GM21381 (cell line): ENCODE measurements at regions not wholly inside any gene's neighbourhood (a gene's known extent, or its start where the extent isn't known, plus 50 kb on each side); places are given as distances from the start of the nearest gene placed in this dataset.
"Not testable (repeated sequence)": the region's sequence is repeated elsewhere in the genome, so short reads cannot be mapped to it uniquely, and the experiment has no call there.

Source experiments
- ATAC-seq: cut with Tn5 transposase; IDR thresholded peaks from one replicate; pipeline ENCODE4 v1.9.1; 2021; ENCODE audit warnings: mild to moderate bottlenecking, moderate library complexity; ENCODE audit not compliant: unreplicated experiment

DNA sequence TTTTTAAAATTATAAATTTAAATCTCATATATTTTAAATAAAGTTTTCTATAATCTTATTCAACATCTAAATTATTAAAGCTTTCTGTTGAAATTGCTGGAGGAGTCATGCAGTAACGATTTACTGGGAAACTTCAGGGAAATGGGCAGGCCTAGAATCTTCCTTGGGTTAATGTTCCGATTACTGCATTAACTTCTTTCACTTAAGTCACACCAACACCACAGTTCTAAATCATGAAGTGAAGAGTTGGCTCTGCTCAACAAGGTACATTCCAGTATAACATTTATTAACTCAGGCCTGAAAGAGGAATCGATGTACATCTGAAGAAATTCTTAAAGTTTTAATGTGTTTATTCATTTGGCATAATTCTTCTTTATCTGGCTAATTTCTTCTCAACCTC, 244.3 kb downstream of the CCER1 start:
- ATAC-seq = no peak

DNA sequence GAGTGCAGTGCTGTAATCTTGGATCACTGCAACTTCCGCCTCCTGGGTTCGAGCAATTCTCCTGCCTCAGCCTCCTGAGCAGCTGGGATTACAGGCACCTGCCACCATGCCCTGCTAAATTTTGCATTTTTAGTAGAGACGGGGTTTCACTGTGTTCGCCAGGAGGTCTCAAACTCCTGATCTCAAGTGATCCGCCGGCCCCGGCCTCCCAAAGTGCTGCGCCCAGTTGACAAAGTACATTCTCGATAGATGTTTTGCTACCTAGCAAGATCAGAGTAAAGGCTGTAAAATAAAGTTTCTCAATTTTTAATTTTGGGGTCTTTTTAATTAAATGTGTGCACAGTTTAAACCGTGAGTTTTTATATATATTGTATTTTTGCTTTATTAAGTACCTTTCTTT, 248.9 kb downstream of the CCER1 start:
- ATAC-seq = no peak

DNA sequence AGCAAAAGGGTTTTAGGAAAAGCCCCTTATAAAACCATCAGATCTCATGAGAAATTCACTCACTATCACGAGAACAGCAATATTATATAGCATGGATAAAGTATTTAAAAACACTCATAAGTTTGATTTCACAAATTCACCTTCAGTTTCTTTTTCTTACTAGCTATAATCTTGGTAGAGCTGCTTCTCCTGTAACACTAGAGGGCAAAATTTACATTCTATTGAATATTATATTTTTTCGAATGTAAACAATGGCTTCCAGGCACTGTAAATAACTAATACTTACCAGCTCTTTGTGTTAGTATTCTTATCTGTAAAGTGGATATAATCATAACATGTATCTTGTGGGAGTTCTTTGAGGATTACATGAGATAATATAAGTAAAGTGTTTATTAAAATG, 259.6 kb downstream of the CCER1 start:
- no peak for ATAC-seq

DNA sequence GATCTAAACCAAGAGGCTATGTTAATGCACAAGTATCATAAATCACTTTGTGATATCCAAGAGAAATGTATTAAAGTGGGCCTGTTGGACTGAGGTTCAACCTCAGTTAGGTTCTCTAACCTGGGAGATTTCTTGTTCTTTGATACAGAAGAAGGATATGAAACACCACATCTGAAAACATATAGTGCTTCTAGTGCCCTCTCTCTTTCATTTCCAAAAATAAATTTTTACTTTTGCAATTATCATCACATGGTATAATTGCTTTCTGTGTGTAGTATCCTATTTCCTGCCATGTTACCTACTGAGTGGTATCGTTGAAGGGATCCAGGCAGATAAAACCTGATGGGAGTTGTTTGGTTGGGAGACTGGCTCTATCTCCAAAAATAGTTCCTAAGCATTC, 264.9 kb downstream of the CCER1 start:
- no peak for ATAC-seq

DNA sequence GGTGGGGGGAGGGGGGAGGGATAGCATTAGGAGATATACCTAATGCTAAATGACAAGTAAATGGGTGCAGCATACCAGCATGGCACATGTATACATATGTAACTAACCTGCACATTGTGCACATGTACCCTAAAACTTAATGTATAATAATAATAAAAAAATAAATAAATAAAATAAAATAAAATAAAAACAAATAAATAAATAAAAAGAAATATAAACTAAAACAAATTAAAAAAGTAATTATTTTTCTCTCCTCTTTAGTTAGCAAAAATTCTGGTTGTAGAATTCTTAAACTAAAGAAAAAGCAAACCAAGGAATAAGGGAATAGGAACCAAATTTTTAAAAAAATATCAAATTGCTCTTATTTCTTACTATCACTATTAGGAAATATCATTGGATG, 267.3 kb downstream of the CCER1 start:
- ATAC-seq = not testable (repeated sequence)

DNA sequence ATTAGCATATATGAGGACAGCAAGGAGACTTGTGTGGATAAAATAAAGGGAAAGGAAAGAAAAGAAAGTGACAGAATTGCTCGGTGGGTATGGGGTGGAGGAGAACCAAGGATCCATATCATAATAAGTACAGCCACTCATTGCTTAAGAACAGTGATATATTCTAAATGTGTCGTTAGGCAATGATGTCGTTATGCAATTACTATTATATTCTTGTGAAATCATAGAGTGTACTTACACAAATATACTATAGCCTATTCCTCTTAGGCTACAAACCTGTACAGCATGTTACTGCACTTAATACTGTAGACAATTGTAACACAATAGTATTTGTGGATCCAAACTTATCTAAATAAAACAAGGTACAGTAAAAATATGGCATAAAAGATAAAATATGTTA, 271.1 kb downstream of the CCER1 start:
- no peak for ATAC-seq

DNA sequence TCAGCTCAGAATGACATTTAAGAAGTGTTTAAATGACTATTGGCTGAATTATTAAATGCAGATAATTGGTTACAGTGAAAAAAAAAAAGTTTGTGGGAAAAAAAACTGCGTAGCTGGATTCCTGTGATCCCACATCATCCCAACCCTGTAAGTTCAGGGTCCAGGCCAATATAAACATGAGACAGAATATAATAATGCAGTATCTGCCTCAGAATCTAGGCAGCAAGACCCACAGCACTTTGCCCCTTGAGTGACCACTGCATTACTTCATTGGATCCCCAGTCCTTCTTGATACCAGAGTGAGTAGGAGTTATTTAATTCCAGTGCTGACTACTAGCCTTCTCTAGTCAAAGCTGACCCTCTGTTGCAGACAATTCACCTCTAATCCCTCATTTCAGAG, 272.6 kb downstream of the CCER1 start:
- ATAC-seq = no peak

DNA sequence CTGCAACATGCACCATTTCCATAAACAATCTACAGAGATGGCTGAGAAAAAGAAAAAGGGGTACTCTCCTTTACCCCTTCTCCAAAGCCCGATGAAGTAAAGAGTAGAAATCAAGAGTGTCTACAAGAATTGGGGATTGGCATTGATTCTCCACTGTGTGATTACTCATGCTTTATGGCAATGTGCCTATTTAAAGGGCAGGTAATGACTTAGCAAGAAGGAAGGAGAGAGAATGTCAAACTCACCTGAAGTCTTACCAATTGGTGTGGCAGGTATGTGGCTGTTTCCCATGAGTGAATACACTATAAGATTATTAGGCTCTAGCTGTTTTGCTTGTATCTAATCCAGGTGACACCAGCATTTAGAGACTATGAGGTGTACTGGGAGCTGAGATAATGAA, 275.3 kb downstream of the CCER1 start:
- ATAC-seq = no peak

DNA sequence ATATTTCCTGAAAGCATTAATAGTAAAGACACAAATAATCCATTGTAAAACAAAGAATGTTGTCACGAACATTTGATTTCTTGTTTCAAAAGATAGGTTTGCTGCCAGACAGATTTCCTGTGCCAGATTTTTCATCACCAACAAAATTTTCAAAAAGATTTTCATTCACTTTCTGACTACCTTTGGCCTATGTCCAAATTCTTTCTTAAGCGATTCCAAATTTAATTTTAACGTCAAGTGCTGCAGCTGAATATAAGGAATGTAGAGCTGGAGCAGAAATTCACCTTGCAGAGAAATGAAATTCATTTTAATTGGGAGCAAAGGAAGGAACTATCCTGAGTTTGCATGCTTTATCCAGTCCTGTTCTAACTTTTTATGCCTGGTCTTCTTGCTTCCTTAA, 277.4 kb downstream of the CCER1 start:
- ATAC-seq = no peak

DNA sequence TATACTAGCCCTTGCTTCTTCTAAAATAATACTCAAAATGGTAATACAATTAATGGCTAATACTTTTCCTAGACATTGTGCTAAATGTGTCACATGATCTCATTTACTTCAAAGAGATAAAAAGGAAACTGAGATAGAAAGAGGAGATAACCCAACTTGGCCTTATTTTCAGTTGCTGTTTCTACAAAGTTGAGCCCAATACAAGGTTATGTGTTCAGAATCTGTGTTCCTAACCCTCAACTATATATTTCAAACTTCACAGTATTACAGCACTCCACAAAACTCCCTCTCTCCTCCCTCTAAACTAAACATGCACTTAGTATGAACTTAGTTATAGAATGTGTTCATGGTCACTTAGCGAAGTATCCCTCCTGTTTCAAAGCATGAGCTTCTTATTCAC, 277.9 kb downstream of the CCER1 start:
- ATAC-seq = no peak

DNA sequence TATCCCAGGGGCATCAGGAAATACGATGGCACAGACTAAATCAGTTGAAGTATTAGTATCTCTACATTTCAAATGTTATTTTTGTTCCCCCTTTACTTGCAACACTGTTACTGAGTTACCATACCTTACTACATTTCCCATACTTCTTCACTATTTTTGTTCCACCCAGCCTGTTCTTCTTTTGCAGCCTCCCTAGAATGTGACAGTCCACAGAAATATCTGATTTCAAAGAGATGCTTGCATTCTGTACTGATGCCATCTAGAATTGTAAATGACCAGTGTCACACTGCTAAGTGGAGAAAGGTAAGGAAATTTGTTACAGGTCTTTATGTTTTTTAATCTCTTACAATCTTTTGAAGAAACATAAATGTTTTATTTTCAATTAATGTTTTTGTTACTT, 279.9 kb downstream of the CCER1 start:
- ATAC-seq = no peak

DNA sequence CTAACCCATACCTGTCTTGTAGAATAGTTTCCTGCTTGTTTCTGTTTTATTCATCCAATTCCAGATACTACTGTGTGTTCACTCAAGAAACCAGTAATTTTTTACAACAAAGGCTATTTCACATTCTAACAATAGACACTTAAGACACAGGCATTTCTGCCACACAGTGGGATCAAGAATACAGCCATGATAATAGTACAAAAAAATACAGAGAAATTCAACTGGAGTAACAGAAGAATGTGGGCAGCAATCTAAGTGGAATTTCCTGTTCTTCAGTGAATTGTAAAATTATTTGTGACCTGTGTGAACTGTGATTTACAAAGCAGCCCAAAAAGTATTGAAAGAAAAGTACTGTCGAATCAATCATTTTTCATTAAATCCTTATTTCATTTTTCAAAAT, 282.9 kb downstream of the CCER1 start:
- no peak for ATAC-seq

DNA sequence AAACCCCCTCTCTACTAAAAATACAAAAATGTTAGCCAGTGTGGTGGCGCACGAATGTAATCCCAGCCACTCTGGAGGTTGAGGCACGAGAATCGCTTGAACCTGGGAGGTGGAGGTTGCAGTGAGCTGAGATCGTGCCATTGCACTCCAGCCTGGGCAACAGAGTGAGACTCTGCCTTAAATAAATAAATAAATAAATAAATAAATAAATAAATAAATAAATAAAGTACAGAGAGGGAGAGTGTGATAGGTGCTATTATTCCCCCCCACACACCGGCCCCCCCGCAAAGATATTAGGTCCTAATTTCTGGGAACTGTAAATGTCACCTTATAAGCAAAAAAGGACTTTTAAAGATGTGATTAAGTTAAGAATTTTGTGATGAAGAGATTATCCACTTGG, 291.0 kb downstream of the CCER1 start:
- ATAC-seq = not testable (repeated sequence)

DNA sequence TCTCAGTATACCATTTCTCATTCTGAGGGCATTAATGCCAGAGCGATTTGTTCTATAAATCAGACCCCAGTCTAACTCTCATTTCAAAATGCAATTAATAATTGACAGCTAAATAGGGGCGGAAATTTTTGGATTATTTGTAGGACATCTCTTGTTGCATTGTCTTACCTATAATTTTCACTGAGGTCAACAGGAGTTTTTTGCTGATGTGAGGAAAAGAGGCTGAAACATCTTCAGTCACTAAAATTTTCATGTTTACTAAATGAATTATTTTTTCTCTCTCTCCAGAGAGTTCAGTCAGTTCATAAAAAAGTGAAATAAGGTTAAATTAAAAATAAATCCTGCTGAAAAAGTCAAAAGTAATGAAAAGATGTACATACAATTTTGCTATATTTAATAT, 295.9 kb downstream of the CCER1 start:
- ATAC-seq = no peak

DNA sequence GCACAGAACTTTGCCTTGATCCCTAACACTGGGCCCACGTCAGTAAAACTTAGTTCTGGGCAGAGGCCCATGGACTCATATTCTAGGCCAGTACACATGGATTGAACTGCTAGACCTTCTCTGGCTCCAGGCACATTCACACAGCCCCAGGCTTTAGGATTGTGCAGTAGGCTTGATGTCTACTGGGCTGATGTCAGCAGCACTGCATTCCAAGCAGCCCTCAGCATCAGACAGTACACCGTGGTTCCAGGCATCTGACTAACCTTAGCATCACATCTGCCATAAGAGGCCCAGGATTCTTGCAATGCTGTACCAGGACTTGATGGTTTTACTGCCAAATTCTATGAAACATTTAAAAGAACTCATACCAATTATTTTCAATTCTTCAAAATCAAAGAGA, 301.9 kb downstream of the CCER1 start:
- ATAC-seq = no peak

DNA sequence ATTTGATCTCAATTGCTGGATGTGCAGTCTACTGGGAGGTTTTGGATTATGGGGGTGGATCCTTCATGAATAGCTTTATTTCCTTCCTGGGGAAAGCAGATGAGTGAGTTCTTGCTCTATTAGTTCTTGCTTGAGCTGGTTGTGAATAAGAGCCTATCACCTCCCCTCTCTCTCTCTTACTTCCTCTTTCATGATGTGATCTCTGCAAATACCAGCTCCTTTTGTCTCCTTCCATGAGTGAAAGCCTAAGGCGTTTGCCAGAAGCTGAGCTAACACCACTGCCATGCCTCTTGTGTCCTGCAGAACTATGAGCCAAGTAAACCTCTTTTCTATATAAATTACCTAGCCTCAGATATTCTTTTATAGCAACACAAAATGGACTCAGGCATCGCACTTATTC, 302.7 kb downstream of the CCER1 start:
- ATAC-seq = no peak

DNA sequence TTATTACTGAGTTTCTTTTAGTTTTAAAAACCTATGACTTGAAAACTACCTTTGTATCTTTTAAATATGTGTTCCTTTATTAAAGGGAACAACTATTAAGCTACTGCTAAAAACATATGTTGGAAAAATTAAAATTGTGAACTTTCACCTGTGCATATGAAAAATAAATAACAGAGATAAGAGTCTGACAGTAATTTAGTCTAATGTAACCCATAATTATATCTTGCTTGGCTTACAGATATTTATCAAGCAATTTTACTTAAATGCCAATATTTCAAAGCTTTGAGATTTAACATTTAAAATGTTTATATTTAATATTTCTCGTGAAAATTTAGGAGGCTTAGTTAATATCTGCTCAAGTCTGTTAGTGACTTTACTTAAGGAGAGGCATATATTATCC, 309.8 kb downstream of the CCER1 start:
- no peak for ATAC-seq

DNA sequence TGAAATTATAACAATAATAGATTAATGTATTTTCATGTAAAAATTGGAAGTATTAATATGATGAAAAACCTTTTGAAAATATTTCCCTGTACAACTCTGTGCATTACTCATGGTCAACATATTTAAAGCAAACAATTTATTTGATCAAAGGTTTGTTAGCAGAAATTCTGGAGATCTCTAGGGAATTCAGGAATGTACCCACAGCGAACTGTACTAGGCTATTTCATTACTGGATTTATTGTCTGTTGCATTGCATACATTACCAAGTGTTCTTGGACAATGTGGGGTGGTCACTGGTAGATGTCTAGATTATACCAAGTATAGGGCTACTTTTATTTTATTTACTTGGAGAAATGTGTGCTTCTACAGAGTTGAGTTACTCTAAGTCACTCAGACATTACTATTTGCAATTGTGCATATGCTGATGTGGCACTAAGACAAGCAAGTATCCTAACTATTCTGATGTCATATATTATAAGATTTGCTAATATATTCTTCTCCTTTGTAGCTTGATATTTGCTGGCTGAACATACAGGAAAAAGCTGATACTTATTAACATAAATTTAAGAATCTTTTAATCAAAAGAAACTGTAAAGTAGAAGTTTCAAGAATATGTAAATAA, 323.3 kb downstream of the CCER1 start:
- no peak for ATAC-seq

DNA sequence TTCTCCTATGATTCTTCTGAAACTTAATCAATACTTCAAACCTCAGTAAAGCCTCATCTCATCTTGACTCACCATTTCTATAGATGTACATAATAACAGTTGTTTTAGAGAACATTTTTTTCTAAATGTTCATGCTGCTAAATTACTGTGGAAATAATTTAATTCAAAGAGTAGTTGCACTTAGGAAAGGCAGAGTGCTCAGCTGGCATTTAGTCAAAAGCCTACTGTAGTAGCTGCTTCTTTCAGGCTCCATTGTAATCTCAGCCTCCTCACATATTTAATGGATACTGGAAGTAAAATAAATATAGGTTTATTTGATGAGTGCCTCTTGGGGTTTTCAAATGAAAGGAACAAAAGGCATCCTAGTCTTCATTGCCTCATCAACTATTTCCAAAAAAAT, 325.0 kb downstream of the CCER1 start:
- no peak for ATAC-seq

DNA sequence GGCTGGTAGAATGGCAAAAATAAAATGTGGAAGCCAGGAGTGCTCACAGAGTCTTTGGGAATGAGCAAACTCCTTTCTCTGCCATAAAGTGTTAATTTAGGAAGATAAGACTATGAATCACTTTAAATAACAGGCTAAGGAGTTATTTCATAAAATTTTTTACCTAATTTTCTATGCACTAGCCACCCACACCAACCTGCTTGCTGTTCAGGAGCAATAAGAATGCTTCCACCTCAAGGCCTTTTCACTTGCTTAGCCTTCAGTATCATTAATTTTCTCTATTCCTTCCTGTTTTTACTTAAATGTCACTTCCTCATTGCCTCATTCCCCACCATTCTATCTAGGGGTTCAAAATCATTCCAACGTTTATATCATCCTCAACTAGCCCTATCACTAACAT, 326.8 kb downstream of the CCER1 start:
- ATAC-seq = no peak

DNA sequence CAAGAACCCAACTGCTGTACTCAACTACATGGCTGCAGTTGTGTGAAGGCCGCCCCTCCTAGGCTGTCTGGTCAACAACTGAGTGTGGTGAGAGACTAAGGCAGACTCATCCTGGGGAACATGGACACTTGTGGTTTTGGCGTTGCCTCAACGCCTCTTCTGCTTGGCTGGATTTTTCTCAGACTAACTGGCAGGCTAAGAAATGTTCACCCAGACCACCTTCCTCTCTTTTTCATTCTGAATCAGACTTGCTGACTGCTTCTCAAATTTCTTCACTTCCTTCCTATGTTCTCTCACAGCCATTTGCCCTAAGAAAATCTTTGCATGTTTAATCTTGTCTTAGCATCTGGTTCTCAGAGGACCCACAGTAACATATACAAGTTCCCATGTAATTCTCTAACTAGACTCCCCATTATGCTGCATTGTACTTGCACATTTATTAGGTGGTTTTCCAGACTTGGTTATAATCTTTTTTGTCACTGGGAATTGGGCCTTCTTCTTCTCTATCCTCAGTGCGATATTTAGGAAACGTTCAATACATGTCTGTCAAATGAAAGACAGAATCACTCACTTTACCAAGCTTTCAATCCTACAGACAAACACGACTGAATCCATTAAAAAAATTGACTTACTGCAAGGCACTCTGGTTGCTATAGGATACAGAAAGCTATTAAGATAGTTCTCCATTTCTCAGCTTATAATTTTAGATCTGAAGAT, 327.6 kb downstream of the CCER1 start:
- ATAC-seq = no peak

DNA sequence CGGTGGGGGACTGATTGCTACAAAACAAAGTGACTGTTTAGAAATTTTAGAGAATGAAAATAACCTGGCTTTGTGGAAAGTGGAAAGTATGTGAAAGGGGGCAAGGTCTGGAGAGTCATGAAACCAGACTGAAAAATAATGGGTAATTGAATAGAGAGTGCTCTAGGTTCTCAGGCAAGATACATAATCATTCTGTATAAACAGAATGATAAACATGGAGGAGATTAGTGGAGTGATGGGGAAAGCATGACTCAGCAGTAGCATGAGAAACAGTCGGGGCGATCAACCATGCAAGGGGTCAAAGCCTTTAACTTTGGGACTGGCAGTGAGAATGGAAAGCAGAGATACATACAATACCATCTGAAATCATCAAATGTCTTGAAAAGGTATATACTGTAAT, 332.5 kb downstream of the CCER1 start:
- ATAC-seq = no peak

DNA sequence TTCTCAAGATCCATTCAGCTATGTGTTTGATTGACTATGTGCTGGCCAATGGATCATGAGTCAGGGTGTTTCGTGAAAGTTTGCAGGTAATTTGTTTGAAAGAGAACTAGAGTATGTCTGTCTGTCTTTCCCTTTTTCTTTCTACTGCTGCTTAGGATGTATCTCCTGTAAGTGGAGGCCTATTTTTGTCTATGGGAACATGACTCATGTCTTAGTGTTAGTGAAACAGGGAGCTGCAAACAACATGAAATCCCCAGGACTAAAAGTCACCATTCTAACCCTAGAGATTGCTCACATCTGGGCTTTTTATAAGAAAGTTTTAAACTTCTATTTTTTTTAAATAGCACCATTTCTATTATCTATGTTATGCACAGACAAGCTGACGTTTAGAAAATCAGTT, 333.0 kb downstream of the CCER1 start:
- no peak for ATAC-seq
